ENCODE measurements at regions not wholly inside any gene's neighbourhood (a gene's known extent, or its start where the extent isn't known, plus 50 kb on each side); places are given as distances from the start of the nearest gene placed in this dataset.

GRCh38 chr4:63637270-63637669 is 772.0 kb downstream of the TECRL start (continued):
- TF ChIP-seq, protein P1, sequence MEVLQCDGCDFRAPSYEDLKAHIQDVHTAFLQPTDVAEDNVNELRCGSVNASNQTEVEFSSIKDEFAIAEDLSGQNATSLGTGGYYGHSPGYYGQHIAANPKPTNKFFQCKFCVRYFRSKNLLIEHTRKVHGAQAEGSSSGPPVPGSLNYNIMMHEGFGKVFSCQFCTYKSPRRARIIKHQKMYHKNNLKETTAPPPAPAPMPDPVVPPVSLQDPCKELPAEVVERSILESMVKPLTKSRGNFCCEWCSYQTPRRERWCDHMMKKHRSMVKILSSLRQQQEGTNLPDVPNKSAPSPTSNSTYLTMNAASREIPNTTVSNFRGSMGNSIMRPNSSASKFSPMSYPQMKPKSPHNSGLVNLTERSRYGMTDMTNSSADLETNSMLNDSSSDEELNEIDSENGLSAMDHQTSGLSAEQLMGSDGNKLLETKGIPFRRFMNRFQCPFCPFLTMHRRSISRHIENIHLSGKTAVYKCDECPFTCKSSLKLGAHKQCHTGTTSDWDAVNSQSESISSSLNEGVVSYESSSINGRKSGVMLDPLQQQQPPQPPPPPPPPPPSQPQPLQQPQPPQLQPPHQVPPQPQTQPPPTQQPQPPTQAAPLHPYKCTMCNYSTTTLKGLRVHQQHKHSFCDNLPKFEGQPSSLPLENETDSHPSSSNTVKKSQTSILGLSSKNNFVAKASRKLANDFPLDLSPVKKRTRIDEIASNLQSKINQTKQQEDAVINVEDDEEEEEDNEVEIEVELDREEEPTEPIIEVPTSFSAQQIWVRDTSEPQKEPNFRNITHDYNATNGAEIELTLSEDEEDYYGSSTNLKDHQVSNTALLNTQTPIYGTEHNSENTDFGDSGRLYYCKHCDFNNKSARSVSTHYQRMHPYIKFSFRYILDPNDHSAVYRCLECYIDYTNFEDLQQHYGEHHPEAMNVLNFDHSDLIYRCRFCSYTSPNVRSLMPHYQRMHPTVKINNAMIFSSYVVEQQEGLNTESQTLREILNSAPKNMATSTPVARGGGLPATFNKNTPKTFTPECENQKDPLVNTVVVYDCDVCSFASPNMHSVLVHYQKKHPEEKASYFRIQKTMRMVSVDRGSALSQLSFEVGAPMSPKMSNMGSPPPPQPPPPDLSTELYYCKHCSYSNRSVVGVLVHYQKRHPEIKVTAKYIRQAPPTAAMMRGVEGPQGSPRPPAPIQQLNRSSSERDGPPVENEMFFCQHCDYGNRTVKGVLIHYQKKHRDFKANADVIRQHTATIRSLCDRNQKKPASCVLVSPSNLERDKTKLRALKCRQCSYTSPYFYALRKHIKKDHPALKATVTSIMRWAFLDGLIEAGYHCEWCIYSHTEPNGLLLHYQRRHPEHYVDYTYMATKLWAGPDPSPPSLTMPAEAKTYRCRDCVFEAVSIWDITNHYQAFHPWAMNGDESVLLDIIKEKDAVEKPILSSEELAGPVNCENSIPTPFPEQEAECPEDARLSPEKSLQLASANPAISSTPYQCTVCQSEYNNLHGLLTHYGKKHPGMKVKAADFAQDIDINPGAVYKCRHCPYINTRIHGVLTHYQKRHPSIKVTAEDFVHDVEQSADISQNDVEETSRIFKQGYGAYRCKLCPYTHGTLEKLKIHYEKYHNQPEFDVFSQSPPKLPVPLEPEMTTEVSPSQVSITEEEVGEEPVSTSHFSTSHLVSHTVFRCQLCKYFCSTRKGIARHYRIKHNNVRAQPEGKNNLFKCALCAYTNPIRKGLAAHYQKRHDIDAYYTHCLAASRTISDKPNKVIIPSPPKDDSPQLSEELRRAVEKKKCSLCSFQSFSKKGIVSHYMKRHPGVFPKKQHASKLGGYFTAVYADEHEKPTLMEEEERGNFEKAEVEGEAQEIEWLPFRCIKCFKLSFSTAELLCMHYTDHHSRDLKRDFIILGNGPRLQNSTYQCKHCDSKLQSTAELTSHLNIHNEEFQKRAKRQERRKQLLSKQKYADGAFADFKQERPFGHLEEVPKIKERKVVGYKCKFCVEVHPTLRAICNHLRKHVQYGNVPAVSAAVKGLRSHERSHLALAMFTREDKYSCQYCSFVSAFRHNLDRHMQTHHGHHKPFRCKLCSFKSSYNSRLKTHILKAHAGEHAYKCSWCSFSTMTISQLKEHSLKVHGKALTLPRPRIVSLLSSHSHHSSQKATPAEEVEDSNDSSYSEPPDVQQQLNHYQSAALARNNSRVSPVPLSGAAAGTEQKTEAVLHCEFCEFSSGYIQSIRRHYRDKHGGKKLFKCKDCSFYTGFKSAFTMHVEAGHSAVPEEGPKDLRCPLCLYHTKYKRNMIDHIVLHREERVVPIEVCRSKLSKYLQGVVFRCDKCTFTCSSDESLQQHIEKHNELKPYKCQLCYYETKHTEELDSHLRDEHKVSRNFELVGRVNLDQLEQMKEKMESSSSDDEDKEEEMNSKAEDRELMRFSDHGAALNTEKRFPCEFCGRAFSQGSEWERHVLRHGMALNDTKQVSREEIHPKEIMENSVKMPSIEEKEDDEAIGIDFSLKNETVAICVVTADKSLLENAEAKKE (CRISPR knock-in tag; IDR thresholded peaks at IDR 0.05) = no peak
- TF ChIP-seq, protein P2, sequence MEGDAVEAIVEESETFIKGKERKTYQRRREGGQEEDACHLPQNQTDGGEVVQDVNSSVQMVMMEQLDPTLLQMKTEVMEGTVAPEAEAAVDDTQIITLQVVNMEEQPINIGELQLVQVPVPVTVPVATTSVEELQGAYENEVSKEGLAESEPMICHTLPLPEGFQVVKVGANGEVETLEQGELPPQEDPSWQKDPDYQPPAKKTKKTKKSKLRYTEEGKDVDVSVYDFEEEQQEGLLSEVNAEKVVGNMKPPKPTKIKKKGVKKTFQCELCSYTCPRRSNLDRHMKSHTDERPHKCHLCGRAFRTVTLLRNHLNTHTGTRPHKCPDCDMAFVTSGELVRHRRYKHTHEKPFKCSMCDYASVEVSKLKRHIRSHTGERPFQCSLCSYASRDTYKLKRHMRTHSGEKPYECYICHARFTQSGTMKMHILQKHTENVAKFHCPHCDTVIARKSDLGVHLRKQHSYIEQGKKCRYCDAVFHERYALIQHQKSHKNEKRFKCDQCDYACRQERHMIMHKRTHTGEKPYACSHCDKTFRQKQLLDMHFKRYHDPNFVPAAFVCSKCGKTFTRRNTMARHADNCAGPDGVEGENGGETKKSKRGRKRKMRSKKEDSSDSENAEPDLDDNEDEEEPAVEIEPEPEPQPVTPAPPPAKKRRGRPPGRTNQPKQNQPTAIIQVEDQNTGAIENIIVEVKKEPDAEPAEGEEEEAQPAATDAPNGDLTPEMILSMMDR (conservative IDR thresholded peaks at IDR 0.05; ENCODE audit: low read depth in 2 of 2) = no peak
- no peak for TF ChIP-seq STAT1 (IDR thresholded peaks at IDR 0.05; ENCODE audit: unreplicated experiment)
- no peak for TF ChIP-seq NANOG (IDR thresholded peaks at IDR 0.05; ENCODE audit: borderline replicate concordance)
- TF ChIP-seq EZH2phosphoT487 (IDR thresholded peaks at IDR 0.05; ENCODE audit: unreplicated experiment) = no peak

DNA sequence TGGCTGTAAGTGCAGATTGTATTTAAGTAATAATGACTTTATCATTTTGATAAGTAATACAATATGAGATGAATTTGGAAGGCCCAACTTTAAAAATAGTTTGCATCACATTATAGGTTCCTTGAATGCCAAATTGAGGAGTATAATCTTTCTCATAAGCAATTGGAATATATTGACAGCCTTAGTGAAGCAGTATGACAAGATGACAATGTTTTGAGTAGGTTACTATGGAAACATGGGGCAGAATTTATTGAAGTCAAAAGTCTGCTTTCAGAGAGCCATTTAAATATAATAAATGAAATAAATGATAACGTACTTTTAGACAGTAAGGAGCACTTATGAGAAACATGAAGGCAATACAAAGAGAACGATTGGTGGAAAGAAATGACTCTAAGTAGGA is 776.4 kb downstream of the TECRL start:
- H3K4me1 ChIP-seq (ENCODE audit: insufficient read depth) = no peaks in the 10 kb centered on the region
- no peak for TF ChIP-seq EZH2phosphoT487 (IDR thresholded peaks at IDR 0.05; ENCODE audit: unreplicated experiment)
- no peak for TF ChIP-seq CREB1 (CRISPR knock-in tag; IDR thresholded peaks at IDR 0.05; ENCODE audit: low read depth)
- no peak for TF ChIP-seq JUNB (IDR thresholded peaks at IDR 0.05; ENCODE audit: unreplicated experiment)
- TF ChIP-seq, protein P1 (CRISPR knock-in tag; IDR thresholded peaks at IDR 0.05) = no peak
- H3F3A ChIP-seq (replicated peaks; ENCODE audit: low read depth) = no peaks in the 10 kb centered on the region
- H3K79me2 ChIP-seq (replicated peaks; ENCODE audit: insufficient read depth) = no peaks in the 10 kb centered on the region
- H3K9me3 Mint-ChIP-seq = peaks cover 14% of the 10 kb centered on the region; the same call in 2 of the 3 replicates
- DNase-seq (ENCODE audit: low spot score) (no peak), ATAC-seq (no peak)
- no peak overlapping the region for H2AFZ ChIP-seq
- no peaks in the 10 kb centered on the region for H3K36me3 ChIP-seq (ENCODE audit: insufficient read depth)
- H3K9me2 ChIP-seq (ENCODE audit: insufficient read depth) = no peaks in the 10 kb centered on the region
- H3K4me1 Mint-ChIP-seq = no peaks in the 10 kb centered on the region
- H3K4me2 ChIP-seq = no peak overlapping the region
- no peak overlapping the region for H3K4me3 Mint-ChIP-seq
- H4K20me1 ChIP-seq (replicated peaks; ENCODE audit: insufficient read depth) = no peaks in the 10 kb centered on the region
- H3K36me3 Mint-ChIP-seq (ENCODE audit: low read depth) = peaks cover 6% of the 10 kb centered on the region; the same call in 2 of the 3 replicates
- H3K27ac Mint-ChIP-seq = no peak overlapping the region
- peaks cover 2% of the 10 kb centered on the region for H3K27me3 Mint-ChIP-seq (ENCODE audit: insufficient read depth, low read depth, poor library complexity)
- H3K4me3 ChIP-seq = no peak overlapping the region
- H3K27ac ChIP-seq (ENCODE audit: low read depth) = no peak overlapping the region
- H3K27me3 ChIP-seq (ENCODE audit: insufficient read depth) = no peaks in the 10 kb centered on the region
